OCI-LY1 (cell line): ENCODE measurements at regions not wholly inside any gene's neighbourhood (a gene's known extent, or its start where the extent isn't known, plus 50 kb on each side); places are given as distances from the start of the nearest gene placed in this dataset.

Experiments
- EZH2 ChIP-seq: fragments of 200-600 bp; sonication (generic), shearing (Covaris generic); IDR thresholded peaks from 2 replicates; pipeline ENCODE4 v1.8.0; 2017; ENCODE audit warnings: borderline replicate concordance, mixed run types, mild to moderate bottlenecking, antibody characterized with exemption, low read length, moderate library complexity, mixed read lengths
- TF ChIP-seq, protein P1 (sequence below): fragments of 200-600 bp; sonication (generic), shearing (Covaris generic); IDR thresholded peaks from 2 replicates; pipeline ENCODE4 v1.5.1; 2017; ENCODE audit warnings: mild to moderate bottlenecking, antibody characterized with exemption, low read length, moderate library complexity, mixed read lengths

DNA sequence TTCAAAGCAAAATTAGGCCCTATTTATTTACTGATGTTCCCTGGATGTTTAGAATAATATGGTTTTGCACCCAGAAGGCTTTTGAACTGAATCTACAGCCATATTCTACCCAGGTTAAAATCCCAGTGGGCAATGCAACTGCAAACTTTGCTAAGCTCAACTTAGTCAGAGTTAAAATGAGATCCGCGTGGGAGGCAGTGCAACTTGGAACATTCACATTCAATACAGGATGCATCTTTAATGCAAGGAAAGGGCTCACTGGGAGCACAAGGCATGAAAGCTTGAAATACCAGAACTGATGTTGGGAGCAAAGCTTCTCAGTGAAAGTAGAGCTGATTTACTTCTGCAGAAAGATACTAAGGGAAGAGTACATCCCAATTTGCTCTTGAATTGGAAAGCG, 281.2 kb upstream of the DEFB112 start:
- TF ChIP-seq, protein P1, sequence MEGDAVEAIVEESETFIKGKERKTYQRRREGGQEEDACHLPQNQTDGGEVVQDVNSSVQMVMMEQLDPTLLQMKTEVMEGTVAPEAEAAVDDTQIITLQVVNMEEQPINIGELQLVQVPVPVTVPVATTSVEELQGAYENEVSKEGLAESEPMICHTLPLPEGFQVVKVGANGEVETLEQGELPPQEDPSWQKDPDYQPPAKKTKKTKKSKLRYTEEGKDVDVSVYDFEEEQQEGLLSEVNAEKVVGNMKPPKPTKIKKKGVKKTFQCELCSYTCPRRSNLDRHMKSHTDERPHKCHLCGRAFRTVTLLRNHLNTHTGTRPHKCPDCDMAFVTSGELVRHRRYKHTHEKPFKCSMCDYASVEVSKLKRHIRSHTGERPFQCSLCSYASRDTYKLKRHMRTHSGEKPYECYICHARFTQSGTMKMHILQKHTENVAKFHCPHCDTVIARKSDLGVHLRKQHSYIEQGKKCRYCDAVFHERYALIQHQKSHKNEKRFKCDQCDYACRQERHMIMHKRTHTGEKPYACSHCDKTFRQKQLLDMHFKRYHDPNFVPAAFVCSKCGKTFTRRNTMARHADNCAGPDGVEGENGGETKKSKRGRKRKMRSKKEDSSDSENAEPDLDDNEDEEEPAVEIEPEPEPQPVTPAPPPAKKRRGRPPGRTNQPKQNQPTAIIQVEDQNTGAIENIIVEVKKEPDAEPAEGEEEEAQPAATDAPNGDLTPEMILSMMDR, result no peak
- no peak for TF ChIP-seq EZH2
